GM19395 (cell line): ENCODE measurements at regions not wholly inside any gene's neighbourhood (a gene's known extent, or its start where the extent isn't known, plus 50 kb on each side); places are given as distances from the start of the nearest gene placed in this dataset.

ENCODE experiments used
- ATAC-seq: cut with Tn5 transposase; IDR thresholded peaks from one replicate; pipeline ENCODE4 v1.9.1; 2021; ENCODE audit warnings: mild to moderate bottlenecking, moderate library complexity; ENCODE audit not compliant: unreplicated experiment

DNA sequence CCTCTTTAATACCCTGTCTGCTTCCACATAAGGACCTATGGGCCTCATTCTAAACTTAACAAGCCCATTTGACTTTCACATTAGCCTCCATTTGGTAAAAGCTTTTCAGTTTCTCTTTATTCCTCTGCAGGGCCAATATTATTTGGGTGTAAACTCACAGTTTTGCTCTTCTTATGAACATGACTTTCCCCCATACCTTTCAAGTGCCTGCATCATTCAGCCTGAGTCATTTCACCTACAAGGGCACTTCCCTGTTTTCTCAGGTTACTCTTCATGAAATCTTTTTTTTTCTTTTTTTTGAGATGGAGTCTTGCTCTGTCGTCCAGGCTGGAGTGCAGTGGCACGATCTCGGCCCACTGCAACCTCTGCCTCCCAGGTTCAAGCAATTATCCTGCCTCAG lies 1258.1 kb upstream of the CELF2 start:
- ATAC-seq = no peak

DNA sequence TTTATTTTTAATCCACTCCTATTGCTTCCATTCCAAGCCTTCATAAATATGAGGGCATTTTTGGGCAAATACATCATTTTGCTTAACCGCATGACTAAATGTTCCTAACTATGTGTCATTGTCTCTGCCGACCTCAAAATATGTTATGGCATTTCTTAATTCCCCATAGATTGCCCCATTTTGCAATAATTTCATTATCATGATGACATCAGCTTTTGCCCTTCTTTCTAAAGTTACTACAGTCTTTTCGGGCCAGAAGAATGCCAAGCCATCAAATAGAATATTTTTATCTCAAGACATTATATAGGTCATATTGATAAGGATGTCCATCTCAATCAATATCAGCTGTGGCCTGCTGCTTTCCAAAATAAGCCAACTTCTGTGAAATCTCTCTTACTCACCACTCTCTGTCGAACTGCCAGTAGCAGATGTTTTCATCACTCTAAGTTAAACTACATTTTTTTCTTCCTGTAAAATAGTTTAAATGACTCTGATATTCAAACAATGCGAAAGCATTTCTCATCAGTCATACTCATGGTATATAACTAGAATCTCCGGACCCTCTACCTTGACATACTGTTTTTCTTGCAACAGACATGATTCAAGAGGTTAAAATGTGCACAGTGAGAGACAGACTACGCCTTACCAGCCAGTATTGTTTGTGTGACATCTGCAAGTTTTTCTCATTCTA lies 1254.6 kb upstream of the CELF2 start:
- no peak for ATAC-seq

GRCh38 chr10:9766762-9767161 lies 1250.9 kb upstream of the CELF2 start:
- ATAC-seq = no peak

DNA sequence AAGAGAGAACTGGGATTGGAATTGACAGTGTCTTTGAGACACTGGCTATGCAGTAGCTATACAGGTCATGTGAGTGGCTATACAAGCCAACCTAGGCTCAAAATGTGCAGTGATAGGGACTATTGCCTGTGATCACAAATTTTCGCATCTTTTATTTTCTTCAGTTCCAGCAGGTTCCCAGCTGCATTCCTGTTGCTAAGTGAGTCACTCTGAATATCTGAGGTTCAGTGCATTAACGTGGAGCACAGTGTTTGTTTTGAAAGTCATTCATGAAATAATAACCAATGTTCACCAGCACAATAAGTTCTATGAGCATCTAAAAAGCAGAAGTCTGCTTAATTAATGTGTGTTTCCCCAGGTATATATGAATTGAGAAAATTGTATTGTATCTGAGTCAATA lies 1236.0 kb upstream of the CELF2 start:
- ATAC-seq = no peak

GRCh38 chr10:9786101-9786500 lies 1231.6 kb upstream of the CELF2 start:
- no peak for ATAC-seq

- no peak for ATAC-seq
Measured at GRCh38 chr10:9786576-9786975, 1231.1 kb upstream of the CELF2 start.

GRCh38 chr10:9789996-9790395 lies 1227.7 kb upstream of the CELF2 start:
- ATAC-seq = no peak

GRCh38 chr10:9792181-9792580 lies 1225.5 kb upstream of the CELF2 start:
- ATAC-seq = no peak

DNA sequence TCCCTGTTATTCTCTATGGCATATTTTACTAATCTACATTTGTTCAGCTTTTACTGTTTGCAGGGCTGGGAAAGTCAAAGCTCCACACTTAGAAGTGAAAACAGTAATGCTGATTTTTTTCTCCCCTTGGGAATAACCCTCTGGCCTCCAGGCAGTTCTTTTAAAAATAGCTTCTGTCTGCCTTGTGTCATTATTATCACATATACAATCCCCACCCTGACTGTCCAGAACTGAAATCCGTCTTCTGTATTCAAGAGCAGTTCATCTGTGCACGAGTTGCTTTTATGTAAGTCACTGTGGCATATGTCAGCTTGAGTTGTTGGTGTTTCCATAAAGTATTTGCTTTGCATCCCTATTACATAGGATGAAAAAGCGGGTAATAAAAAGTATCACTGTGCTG lies 1221.1 kb upstream of the CELF2 start:
- ATAC-seq = no peak

DNA sequence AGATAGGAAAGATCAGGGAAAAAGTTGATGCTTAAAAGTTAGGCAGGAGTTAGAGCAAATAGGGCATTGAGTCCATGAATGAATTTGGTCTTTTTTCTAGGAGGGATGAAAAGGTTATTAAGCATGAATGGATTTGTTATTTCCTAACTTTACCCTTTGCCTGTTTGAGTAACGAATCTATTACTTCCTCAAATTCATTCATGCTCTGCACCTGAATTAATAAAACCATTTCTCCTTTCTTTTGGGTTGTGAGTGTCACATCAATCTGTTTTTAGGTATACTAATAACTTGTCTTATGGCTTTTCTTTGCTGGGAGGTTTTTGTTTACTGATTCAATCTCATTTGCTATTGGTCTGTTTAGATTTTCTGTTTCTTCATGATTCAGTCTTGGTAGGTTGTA lies 1217.7 kb upstream of the CELF2 start:
- ATAC-seq = no peak

GRCh38 chr10:9800571-9800970 lies 1217.1 kb upstream of the CELF2 start:
- ATAC-seq = no peak

- no peak for ATAC-seq
Measured at GRCh38 chr10:9807846-9808245, 1209.8 kb upstream of the CELF2 start.

DNA sequence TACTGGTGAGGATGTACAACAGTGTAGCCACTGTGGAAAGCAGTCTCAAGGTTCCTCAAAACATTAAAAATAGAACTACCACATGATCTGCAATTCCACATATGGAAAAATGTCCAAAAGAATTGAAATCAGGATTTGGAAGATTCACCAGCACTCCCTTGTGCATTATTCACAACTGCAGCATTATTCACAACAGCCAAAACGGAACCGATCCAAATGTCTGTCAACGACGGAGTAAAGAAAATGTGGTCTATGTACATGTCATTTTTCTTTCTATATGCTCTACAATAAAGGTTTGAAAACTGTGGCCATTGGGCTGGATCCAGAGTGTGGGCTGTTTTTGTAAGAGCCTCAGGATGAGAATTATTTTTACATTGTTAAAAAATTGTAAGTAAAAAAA lies 1206.1 kb upstream of the CELF2 start:
- no peak for ATAC-seq

DNA sequence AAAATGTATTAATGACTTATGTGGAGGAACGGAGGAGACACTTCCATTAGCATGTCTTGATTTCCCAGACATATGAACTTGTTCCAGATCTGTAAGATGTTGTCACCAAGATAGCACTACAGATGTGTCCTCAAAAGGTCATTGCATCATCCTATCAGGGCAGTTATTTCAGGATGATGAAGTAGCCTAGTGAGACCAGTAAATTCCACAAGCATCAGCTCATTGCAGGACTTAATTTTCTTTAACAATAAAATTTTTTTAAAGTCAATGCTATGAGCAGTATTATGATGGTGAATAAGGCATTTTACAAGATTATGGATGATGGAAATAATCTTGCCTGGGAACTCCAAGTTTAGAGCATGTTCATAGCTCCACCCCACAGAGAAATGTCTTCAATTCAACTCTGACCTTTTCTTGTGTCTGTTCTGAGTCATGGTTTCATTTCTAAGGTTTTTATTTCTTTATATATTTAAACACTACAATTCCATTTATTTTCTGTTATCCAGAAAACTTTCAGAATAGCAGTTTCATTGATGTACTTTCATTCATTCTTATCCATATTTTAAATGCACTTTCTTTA lies 1203.3 kb upstream of the CELF2 start:
- no peak for ATAC-seq

GRCh38 chr10:9819756-9820494 lies 1197.7 kb upstream of the CELF2 start:
- no peak for ATAC-seq

DNA sequence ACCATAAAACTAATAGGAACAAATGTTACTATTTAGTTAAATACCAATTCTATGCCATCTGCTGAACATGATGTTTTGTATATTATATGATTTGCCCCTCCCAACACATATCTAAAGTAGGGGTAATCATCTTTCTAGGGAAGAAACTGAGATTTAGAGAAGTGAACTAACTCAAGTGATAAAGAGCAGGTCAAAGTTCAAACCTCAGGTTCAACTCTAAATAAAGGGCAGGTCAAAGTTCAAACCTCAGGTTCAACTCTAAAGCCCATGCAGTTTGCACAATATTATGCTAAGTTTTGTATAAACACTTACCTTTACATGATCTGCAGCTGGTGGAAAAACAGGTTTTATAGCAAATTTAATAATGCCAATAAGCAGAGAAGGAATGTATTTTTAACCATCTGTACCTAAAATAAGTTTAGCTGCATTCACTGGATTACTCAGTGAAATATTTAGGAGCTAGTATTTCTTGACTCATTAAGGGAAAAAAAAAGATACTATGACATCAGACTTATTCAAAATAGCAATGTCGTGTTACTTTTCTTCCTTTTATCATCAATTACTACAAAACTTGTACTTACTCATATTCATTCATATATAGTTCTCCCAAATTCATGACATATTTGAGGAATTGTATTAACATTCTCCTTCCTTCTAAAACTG lies 1194.3 kb upstream of the CELF2 start:
- no peak for ATAC-seq

DNA sequence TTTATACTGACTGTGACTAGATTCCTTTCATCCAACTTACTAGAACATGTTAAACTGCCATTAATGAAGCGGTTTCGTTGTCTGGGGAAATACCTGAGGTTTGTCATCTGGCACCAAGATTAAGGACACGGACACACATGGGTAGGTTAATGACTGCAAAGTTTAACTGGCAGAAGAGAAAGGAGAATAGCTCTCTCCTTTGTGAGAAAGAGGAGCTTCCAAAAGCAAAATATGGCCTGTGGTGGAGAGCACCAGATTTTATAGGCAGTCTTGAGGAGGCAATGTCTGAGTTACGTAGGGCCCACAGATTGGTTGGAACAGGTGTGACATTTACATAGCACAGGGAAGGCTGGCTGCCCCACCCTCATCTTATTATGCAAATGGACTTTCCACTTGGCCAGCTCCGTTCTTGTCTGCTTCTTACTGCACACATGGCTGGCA lies 1193.0 kb upstream of the CELF2 start:
- ATAC-seq = no peak

DNA sequence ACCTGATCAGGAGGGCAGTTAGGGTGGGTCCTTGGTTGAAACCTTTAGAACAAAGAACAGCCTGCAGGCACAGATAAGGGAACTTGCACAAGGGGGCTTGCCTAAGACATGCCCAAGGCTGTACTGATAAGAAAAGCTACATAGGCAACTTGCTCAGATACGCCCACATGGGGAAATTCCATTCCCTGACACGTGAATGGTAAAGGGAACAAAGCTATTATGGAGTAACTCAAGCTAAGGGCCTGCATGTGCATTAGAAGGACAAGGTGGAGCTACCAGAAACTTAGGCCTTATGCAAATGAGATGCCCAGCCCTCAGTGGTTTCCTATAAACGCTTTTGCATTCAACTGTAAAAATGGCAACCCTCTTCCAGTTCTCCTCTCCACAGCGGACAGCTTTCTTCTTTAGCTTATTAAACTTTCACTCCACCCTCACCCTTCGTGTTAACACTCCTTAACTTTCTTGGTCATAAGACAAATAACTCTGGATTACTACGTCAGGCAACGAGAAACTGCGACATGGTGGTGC lies 1192.1 kb upstream of the CELF2 start:
- ATAC-seq = no peak

DNA sequence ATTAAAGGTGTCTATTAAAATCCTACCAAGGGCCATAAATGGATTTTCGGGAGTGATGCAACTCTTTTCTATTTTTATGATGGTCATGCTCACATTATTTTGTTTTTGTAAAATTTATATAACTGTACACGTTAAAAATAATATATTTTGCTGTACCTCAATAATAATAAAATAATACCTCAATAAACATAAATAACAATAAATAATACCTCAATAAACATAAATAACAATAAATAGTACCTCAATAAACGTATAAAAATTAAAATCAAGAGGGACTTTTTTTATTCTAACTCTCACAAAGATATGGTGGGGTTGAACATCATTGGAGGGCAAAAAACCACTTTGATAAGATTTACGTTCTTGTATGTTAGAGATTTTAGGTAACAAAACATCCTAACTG lies 1189.6 kb upstream of the CELF2 start:
- no peak for ATAC-seq

GRCh38 chr10:9833942-9834341 lies 1183.7 kb upstream of the CELF2 start:
- no peak for ATAC-seq

DNA sequence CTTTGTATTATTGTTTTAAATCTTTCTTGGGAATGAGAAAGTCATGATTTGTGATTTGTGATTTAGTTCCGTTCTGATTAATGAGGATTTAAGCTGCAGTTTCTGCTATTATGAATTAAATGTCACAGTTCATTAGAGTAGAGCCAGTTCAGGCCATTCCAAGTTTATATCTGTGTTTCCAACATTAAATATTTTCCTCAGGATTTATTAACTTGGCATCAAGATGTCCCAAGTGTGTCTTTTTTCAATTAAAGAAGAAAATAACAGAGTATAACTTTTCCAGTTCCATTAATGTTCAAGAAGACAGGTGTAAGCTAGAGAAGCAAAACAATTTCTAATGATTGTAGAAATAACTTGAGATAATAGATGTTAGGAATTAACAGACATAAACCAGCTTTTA lies 1183.2 kb upstream of the CELF2 start:
- no peak for ATAC-seq

- no peak for ATAC-seq
Measured at GRCh38 chr10:9845075-9845474, 1172.6 kb upstream of the CELF2 start.
